GM18907 (cell line): ENCODE measurements at regions not wholly inside any gene's neighbourhood (a gene's known extent, or its start where the extent isn't known, plus 50 kb on each side); places are given as distances from the start of the nearest gene placed in this dataset.

Source experiments
- ATAC-seq: cut with Tn5 transposase; IDR thresholded peaks from one replicate; pipeline ENCODE4 v1.9.1; 2021; ENCODE audit warnings: mild to moderate bottlenecking, moderate library complexity; ENCODE audit not compliant: unreplicated experiment

GRCh38 chr11:92890846-92891245 lies 78.6 kb upstream of the MTNR1B start:
- no peak for ATAC-seq

DNA sequence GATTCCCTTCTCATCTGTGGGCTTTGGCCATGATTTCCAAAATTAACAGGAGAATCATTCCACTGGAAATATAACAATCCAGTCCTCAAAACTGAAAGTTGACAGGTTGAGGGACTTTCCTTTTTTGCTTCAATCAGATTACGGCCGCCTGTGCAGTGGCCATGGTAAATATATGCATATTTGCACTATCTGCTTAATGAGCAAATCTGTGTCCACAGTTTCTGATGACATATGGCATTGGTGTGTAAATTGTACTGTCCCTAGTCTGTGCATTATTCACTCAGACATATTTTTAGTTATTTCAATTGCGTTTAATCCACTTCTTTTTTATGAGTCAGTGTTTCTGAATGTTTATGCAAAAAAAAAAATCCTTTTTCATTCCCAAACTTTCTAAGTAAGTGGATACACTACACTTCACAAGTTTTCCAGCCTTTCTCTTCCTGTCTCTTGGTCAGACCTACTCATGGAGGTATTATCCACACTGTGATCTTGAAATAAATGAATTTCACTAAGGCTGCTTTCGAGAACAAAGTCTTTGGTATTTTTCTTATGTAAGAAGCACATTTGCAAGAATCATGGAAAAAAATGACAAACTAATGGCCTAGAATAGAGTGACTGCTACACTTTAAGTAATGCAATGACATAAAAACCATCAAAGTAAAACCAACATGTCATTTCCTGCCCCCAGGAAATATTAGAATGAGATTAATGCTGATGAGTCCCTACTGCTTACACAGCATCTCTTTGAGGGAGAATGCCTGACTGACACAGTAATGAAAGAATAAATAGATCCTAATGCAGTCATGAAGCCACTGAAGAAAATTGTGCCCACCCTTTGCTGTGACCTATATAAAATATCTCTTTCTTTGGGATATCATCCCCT lies 76.4 kb upstream of the MTNR1B start:
- no peak for ATAC-seq

DNA sequence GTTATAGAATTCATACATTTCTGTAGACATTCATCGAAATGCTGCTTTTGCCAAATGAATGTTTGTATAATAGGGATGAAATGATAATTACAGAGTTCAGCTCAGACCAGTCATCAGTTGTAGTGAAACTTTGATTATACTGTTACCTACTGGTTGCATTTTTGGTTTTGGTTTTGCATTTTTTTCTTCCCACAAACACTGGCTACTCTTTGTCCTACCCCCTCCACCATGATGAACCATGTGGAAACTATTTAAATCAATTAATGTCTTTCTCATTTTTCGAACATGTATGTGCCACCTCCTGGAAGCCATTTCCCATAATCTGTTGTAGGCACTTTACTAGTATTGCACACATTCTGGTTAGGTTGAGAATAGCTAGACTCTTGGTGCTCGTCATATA lies 75.3 kb upstream of the MTNR1B start:
- no peak for ATAC-seq

- ATAC-seq, result no peak
Observed at GRCh38 chr11:92897487-92897886, 72.0 kb upstream of the MTNR1B start.

DNA sequence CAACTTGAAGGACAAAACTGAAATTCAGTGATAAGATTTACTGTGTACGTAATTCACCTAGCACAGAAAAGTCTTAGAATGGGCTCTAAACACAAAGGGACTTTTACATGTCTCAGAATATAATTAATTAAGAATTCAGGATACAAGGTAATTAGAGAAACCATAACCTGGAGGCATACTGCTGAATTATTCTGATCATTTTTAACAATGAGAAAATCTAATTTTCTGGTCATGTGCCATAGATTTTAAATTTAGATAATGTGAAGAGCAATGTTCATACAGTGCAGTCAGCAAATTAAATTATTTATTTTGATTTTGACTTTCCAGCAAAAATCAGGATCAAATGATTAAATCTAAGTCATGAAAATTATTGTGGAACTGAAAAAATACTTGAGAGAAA lies 67.0 kb upstream of the MTNR1B start:
- ATAC-seq, result no peak

- no peak for ATAC-seq
Observed at GRCh38 chr11:92907671-92908070, 61.8 kb upstream of the MTNR1B start.

DNA sequence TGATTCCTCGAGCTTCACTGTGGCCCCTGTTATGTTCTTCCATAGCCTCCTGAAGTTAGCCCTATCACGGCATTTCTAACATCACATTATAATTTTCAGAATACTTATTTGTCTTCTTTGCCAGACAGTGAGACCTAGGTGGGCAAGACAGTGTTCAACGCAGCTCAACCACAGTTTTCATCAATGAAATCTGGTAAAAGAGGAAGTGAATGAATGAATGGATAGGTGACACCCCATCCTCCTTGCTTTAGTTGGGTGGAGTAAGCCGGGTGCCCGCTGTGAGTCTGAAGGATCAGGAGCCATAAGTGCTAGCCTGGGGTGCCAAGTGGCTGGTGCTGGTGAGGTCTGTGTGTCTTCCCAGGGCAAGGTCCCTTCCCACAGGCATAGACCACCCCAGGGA lies 60.2 kb upstream of the MTNR1B start:
- no peak for ATAC-seq

DNA sequence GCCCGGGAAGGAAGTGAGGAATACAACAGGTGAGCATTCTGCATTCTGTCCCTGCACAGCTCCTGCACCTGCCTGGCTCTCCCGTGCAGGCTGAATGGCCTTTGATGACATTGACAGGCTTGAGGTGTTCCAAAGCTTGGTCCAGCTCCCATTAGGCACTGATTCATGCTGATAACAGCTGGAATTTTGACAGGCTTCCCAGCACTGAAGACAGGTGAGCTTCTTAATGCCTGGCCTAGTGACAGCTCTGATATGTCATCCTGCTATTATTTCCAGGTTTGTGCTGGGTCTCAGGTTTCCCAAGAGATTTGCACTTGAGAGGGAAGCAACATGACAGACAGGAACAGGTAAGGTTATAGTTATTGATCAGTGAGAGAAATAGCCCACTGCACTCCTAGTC lies 58.0 kb upstream of the MTNR1B start:
- ATAC-seq, result no peak

DNA sequence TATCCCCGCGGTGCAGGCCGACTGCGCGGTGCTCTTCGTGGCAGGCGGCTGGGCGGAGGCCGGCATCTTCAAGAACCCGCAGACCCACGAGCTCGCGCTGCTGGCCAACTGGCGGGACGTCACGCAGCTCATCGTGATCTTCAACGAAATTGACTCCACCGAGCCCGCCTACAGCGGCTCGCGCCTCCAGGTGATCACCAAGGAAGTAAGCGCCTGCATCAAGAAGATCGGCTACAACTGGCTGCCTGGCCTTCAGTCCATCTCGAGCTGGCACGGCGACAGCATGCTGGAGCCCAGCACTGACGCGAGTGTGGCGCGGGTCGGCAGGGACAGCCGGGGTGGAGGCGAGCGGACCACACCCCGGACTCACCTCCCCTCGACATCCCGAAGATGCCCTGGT lies 53.9 kb upstream of the MTNR1B start:
- no peak for ATAC-seq

DNA sequence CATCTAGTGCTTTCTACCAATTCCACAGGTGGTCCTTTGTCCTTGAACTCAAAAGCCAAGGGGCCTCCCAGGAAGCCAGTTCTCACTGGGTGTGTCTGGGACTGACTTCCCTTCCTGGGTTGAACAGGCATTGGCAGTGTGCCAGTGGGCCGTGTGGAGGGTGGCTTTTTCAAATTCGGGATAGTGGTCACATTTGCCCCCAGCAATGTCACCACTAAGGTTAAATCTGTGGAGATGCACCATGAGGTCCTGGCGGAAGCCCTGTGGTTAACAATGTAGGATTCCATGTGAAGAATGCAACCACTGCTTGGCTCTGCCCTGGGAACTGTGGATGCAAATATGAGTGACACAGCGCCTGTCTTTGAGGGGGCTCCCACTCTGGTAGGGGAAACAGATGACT lies 53.2 kb upstream of the MTNR1B start:
- ATAC-seq, result no peak

DNA sequence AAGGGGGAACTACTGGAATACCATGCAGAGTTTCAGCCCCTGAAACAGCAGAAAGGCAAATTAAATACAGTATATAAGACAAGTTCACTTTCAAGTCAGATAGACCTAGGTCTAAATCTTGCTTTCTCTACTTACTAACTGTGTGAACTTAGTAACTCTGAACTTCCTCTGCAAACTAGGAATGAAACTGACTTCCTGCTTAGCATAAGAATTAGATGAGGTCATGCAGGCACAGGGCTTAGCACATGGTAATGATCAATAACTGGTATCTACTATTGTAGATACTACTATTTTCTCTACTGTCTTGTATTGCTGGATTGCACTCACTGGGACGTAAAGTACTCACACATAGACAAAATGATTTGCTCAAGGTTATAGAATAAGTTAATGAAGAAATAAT lies 51.5 kb upstream of the MTNR1B start:
- peak; percentile 60 for ATAC-seq

DNA sequence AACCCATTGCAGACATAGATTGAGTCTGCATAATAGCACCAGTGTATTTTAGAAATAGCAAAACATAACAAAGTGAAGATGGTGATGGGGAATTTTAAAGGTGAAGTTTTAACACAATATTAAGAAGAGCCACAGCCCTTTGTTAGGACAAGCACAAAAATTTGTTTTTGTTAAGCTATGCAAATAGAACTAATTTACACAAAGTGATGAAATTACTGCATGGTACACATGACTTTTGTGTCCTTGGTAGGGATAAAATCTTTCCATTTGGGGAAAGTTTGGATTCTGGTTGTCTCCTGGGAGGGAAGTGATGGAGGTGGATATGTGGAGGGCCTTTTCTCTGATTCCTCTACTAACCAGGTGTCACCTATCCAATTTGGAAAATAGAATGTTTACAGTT lies 50.4 kb upstream of the MTNR1B start:
- no peak for ATAC-seq
